Mucosa of gallbladder (tissue), 1 donor: ENCODE measurements at regions not wholly inside any gene's neighbourhood (a gene's known extent, or its start where the extent isn't known, plus 50 kb on each side); places are given as distances from the start of the nearest gene placed in this dataset.
"Not testable (repeated sequence)": the region's sequence is repeated elsewhere in the genome, so short reads cannot be mapped to it uniquely, and the experiment has no call there.

ENCODE experiments used
- DNase-seq: peaks from one replicate; pipeline ENCODE4 v3.0.0-alpha.2; 2020; ENCODE audit warnings: low spot score
- donor health status: DM: no; HTN: no; CAD: no.

DNA sequence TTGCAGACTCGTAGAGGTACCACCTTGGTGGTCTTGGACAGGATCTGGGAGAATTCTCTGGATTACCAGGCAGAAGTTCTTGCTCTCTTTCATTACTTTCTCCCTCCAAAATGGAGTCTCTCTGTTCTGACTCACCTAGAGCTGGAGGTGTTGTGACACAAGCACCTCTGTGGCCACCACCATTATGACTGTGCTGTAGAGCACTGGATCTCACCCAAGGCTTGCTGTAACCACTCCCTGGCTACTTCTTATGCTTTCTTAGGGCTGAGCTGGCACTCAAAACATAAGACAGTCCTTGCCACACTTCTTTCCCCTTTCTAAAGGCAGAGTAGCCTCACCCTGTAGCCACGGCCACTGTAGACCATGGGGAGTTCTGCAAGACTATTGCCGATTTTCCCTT is 296.6 kb upstream of the DIPK2B start:
- DNase-seq = no peak

- no peak for DNase-seq
Observed at GRCh38 chrX:45485719-45486118, 285.0 kb upstream of the DIPK2B start.

DNA sequence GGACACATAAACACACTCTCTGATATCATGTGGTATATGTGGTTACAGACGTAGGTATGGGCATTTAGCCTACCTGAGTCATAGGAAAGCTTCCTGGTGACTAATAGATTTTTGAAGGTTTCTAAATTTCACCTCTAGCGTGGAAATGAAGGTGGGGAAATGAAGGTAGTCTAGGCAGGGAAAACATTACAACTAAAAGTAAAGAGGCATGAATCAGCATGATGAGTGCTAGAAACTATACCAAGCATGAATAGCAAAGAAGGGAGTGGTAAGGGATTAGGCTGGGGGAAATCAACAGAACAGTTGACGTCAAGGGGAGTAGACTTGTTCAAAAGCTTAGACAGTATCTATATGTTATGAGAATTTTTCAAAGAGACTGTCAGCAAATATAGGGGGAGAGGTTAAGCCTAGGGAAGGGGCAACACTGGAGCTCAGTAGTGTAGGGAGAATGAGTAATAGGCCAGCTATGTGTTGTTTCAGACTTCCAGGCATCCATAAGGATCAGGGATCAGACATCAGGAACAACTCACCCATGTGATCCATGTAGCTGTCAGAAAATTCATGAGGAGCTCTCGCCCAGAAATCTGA is 279.3 kb upstream of the DIPK2B start:
- DNase-seq = no peak

DNA sequence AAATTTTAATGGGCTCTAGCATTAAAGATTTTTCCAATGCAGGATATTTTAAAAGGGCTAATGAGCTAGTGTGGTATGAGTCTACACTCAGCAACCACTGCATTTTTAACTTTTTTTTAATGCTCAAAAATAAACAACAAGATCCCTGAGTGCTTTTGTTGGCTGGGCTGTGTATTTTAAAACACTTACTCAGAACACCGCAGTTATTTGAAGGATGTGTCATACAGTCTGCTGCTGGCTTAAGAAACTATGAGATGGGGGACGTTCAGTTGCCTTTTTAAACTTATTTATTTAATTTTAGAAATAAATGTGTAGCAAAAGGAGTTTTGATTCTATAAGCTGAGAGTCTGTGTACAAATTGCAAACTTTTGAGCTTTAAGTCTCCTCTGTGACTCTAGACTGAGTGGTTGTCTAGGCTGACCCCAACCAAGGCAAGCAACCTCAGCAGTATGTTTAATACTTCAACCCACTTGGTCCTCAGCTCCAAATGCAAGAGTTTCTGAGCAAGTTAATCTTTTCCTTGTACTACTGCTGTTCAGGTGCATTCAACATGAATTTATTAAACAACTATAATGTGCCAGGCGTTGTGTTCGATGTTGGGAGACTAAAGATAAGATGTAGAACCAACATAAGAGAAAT is 278.6 kb upstream of the DIPK2B start:
- DNase-seq = no peak

DNA sequence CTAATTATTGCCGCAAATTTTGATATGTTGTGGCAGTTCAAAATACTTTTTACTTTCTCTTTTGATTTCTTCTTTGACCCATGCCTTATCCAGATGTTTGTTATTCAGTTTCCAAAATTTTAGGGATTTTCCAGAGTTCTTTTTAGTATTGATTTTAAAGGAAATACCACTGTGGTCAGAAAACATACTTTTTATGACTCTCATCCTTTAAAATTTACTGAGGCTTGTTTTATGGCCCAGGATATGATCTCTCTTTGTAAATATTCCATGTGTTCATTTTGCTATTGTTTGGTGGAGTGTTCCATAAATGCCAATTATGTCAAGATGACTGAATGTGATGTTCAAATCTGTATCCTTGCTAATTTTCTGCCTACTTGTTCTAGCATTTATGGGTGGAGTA is 272.3 kb upstream of the DIPK2B start:
- no peak for DNase-seq

GRCh38 chrX:45467537-45467936 is 266.9 kb upstream of the DIPK2B start:
- DNase-seq = not testable (repeated sequence)

DNA sequence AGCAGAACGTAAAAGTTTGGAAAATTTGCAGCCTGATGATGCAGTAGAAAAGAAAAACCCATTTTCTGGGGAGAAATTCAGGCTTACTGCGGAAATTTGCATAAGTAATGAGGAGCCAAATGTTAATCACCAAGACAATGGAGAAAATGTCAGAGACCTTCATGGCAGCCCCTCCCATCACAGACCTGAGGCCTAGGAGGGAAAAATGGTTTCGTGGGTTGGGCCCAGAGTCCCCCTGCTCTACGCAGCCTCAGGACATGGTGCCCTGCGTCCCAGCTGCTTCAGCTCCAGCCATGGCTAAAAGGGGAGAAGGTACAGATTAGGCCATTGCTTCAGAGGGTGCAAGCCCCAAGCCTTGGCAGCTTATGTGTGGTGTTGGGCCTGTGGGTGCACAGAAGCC is 255.1 kb upstream of the DIPK2B start:
- not testable (repeated sequence) for DNase-seq

DNA sequence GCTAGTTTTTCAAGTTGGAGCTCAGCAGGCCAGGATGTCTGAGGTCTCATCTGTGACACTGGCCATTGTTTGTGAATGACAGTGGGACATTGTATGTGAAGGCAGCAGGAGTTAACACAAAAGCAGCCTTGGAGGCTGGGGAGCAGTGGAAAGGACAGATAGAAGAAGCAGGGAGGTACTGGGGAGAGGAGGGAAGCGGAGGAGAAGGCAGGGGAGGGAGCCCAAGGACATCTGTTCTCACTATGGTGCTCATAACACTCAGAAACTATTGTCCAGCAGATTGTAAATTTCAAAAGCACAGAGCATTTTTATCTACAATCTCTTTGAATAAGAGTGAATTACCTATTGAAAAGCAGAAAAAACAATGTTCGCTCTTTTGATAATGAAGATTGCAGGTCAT is 253.6 kb upstream of the DIPK2B start:
- DNase-seq = no peak

DNA sequence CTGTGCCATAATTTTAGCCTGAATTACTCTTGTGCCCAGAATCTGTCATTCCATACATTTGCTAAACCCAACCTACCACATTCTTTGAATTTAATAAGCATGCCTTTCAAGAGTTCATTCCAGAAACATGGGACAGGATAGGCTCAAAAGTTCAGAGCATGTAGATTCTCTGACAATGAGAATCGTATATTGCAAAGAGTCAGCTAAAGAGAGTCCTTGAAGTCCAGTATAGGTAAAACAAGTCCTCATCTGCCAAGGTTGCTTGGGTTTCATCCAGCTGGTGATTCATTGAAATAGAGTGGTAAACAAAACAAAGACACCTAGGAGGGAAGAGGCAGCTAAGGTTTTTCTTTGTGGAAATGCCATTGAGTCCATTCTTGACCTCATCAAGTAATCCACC is 249.3 kb upstream of the DIPK2B start:
- DNase-seq = no peak

GRCh38 chrX:45447995-45448394 is 247.3 kb upstream of the DIPK2B start:
- no peak for DNase-seq

GRCh38 chrX:45447331-45447730 is 246.7 kb upstream of the DIPK2B start:
- DNase-seq = no peak

GRCh38 chrX:45445745-45446412 is 245.2 kb upstream of the DIPK2B start:
- DNase-seq = no peak

DNA sequence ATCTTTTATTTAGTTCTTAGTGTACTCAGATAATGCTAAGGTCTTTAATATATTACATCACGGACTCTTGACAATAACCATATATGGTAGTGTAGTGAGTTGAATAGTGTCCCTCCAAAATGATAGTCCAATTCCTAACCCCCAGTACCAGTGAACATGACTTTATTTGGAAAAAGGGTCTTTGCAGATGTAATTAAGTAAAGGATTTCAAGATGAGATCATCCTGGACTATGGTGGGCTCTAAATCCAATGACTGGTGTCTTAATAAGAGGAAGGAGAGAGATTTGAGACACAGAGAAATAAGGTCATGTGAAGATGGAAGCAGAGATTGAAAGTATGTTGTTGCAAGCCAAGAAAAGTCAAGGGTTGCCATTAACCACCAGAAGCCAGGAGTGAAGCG is 236.5 kb upstream of the DIPK2B start:
- DNase-seq = no peak

- DNase-seq = no peak
Observed at GRCh38 chrX:45435481-45435880, 234.8 kb upstream of the DIPK2B start.

DNA sequence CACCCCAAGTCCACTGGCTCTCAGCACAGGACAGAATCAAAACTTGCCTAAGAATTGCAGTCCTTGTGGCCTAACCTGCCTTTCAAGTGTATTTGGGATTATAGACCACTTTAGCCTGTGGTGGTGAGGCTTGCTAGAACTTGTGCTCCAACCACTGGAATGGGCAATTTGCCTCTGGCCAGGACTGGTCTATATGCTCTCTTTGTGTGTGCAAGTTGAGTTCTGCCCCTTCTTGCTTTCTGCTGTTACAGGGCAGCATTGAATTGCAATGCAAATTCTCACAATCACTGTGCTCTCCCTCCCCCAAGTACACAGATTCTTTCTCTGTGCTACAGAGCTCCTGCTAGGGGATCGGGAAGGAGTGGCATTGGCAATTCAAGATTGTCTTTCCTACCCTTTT is 233.6 kb upstream of the DIPK2B start:
- no peak for DNase-seq

- DNase-seq = no peak
Observed at GRCh38 chrX:45428831-45429230, 228.2 kb upstream of the DIPK2B start.

- no peak for DNase-seq
Observed at GRCh38 chrX:45424326-45424725, 223.7 kb upstream of the DIPK2B start.

DNA sequence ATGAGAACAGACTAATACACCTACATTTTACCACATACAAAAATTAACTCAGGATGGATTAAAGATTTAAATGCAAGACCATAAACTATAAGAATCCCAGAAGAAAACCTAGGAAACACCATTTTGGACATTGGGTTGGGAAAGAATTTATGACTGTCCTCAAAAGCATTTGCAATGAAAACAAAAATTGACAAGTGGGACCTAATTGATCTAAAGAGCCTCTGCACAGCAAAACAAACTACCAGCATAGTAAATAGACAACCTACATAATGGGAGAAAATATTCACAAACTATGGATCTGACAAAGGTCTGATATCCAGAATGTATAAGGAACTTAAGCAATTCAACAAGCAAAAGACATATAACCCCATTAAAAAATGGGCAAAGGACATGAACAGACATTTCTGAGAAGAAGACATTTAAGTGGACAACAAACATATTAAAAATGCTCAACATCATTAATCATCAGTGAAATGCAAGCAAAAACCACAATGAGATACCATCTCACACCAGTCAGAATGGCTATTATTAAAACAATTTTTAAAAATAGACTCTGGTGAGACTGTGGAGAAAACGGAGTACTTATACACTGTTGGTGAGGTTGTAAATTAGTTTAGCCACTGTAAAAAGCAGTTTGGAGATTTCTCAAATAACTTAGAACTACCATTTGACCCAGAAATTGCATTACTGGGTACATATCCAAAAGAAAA is 221.7 kb upstream of the DIPK2B start:
- no peak for DNase-seq

GRCh38 chrX:45421806-45422205 is 221.1 kb upstream of the DIPK2B start:
- no peak for DNase-seq

DNA sequence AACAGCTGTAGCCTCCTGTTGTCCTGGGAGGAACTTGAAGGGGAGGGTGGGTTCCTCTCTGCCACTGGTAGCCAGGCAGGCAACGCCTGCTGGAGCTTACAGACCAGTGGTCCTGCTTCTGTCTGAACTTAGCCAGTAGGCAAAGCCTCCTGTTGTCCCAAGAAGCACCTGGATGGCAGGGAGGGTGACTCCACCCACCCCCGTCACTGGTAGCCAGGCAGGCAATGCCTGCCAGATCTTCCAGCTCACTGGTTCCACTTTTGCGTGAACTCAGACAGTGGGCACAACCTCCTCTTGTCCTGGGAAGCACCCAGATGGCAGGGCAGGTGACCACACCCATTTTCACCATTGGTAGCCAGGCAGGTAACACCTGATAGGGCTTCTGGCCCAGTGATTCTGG is 203.5 kb upstream of the DIPK2B start:
- no peak for DNase-seq

- no peak for DNase-seq
Observed at GRCh38 chrX:45401923-45402322, 201.2 kb upstream of the DIPK2B start.

DNA sequence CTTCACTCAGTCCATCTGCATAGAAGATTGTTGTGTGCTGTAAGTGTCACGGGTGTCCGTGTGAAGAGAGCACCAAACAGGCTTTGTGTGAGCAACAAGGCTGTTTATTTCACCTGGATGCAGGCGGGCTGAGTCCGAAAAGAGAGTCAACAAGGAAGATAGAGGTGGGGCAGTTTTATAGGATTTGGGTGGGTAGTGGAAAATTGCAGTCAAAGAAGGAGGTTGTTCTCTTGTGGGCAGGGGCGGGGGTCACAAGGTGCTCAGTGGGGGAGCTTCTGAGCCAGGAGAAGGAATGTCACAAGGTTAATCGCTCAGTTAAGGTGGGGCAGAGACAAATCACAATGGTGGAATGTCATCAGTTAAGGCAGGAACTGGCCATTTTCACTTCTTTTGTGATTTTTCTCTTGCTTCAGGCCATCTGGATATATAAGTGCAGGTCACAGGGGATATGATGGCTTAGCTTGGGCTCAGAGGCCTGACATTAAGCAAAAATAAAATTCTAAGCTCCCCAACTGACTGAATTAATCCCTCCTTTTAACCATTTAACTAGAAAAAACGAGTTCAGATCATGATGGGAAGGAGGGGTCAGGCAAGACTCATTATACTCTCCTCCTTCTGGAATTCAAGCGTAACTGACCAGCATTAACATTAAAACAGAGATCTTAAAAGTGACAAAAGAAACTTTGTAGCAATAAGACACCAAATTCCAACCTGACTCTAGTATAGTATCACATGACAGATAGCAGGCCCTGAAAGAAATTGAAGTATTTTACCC is 200.5 kb upstream of the DIPK2B start:
- not testable (repeated sequence) for DNase-seq
